HepG2 (cell line): ENCODE measurements at regions not wholly inside any gene's neighbourhood (a gene's known extent, or its start where the extent isn't known, plus 50 kb on each side); places are given as distances from the start of the nearest gene placed in this dataset.

Experiments used
- ATM ChIP-seq: fragments of 450-650 bp; IDR thresholded peaks from 2 replicates; pipeline ENCODE4 v1.7.1; 2017; ENCODE audit warnings: mild to moderate bottlenecking, borderline replicate concordance
- EED ChIP-seq: sonication (generic); formaldehyde crosslinking; IDR thresholded peaks from 2 replicates; pipeline ENCODE4 v1.5.0; 2020; ENCODE audit warnings: mild to moderate bottlenecking, missing genetic modification reagents
- GATAD2A ChIP-seq: IDR thresholded peaks from 2 replicates; pipeline ENCODE4 v1.6.1; 2016
- KLF9 ChIP-seq: IDR thresholded peaks from 2 replicates; pipeline ENCODE4 v1.6.1; 2016; ENCODE audit warnings: low read depth
- NR1H2 ChIP-seq: sonication (generic); formaldehyde crosslinking; IDR thresholded peaks from 2 replicates; pipeline ENCODE4 v1.8.1; 2022; ENCODE audit warnings: low read depth, missing genetic modification reagents, borderline replicate concordance
- RFXAP ChIP-seq: sonication (generic); formaldehyde crosslinking; IDR thresholded peaks from 2 replicates; pipeline ENCODE4 v1.4.0; 2020; ENCODE audit warnings: missing genetic modification reagents, borderline replicate concordance
- TGIF2 ChIP-seq: IDR thresholded peaks from 2 replicates; pipeline ENCODE4 v1.6.1; 2016; ENCODE audit warnings: control low read depth, missing compliant biosample characterization
- XBP1 ChIP-seq: sonication (generic); formaldehyde crosslinking; IDR thresholded peaks from 2 replicates; pipeline ENCODE4 v1.5.0; 2020; ENCODE audit warnings: missing genetic modification reagents
- ZNF180 ChIP-seq: sonication (generic); formaldehyde crosslinking; IDR thresholded peaks from 2 replicates; pipeline ENCODE4 v1.4.0; 2020; ENCODE audit warnings: low read depth, missing genetic modification reagents, borderline replicate concordance
- ZNF451 ChIP-seq: sonication (generic); formaldehyde crosslinking; IDR thresholded peaks from 2 replicates; pipeline ENCODE4 v1.5.0; 2020; ENCODE audit warnings: mild to moderate bottlenecking, missing genetic modification reagents
- ZNF772 ChIP-seq: sonication (generic); formaldehyde crosslinking; IDR thresholded peaks from 2 replicates; pipeline ENCODE4 v1.5.0; 2020; ENCODE audit warnings: mild to moderate bottlenecking, missing genetic modification reagents
- ZNF781 ChIP-seq: sonication (generic); formaldehyde crosslinking; IDR thresholded peaks from 2 replicates; pipeline ENCODE4 v1.5.1; 2020; ENCODE audit warnings: borderline replicate concordance, mild to moderate bottlenecking, missing genetic modification reagents; ENCODE audit errors: not compliant biosample characterization
- ZZZ3 ChIP-seq: sonication (generic); formaldehyde crosslinking; IDR thresholded peaks from 2 replicates; pipeline ENCODE4 v1.4.0; 2020; ENCODE audit warnings: missing genetic modification reagents, mild to moderate bottlenecking, borderline replicate concordance
- TF ChIP-seq, protein P1 (sequence below), 2 experiments: sonication (generic) in 1 of 2; formaldehyde crosslinking in 1 of 2; IDR thresholded peaks; 2 replicates each; pipeline versions ENCODE4 v1.4.0 to v1.6.1; 2018 to 2020; ENCODE audit warnings: missing genetic modification reagents in 2 of 2, borderline replicate concordance in 1 of 2, low read depth in 1 of 2, mild to moderate bottlenecking in 1 of 2, missing biosample characterization in 1 of 2
- TF ChIP-seq, protein P2 (sequence below): sonication (generic); formaldehyde crosslinking; IDR thresholded peaks from 2 replicates; pipeline ENCODE4 v1.5.1; 2020; ENCODE audit warnings: missing genetic modification reagents, mild to moderate bottlenecking, borderline replicate concordance
- TF ChIP-seq, protein P3 (sequence below): sonication (generic); formaldehyde crosslinking; IDR thresholded peaks from 2 replicates; pipeline ENCODE4 v1.5.0; 2020; ENCODE audit warnings: mild to moderate bottlenecking, missing genetic modification reagents
- TF ChIP-seq, protein P4 (sequence below): sonication (generic); formaldehyde crosslinking; IDR thresholded peaks from 2 replicates; pipeline ENCODE4 v1.4.0; 2020; ENCODE audit warnings: mild to moderate bottlenecking, missing genetic modification reagents, borderline replicate concordance

DNA sequence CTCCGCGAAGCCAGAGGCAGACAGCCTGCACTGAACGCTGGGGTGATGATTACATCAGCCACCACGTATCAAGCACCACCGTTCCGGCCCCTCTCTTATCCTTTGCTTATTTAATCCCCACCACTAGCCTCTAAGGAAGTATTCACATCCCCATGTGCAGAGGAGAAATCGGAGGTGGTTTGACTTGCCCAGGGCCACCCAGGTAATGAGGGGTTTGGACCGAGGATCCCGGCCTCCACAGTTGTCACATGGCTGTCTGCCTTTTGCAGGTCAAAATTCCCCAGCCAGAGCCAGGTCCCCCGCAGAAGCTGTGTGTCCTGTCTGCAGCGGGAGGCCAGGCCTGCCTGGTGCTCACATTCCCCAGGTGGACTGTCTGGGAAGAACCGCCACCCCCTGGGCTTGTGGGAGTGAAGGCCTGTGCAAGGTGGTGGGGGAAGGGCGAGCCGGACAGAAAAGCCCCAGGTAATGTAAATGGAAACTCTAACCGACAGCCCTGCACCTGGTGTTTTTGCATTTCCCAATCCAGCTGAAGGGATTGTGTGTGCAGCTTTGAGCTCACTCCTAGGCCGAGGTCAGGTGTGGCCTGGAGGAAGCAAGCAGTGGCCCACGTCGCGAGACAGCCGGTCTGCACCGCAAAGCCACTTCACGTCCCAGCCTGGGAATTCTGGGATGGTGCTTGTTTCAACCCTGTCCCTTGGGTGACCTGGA is 108.5 kb upstream of the ID2 start (continued):
- TF ChIP-seq EED (CRISPR knock-in tag) = no peak
- TF ChIP-seq KLF9 (CRISPR knock-in tag) = no peak
- TF ChIP-seq GATAD2A (CRISPR knock-in tag) = no peak
- TF ChIP-seq, protein P1, sequence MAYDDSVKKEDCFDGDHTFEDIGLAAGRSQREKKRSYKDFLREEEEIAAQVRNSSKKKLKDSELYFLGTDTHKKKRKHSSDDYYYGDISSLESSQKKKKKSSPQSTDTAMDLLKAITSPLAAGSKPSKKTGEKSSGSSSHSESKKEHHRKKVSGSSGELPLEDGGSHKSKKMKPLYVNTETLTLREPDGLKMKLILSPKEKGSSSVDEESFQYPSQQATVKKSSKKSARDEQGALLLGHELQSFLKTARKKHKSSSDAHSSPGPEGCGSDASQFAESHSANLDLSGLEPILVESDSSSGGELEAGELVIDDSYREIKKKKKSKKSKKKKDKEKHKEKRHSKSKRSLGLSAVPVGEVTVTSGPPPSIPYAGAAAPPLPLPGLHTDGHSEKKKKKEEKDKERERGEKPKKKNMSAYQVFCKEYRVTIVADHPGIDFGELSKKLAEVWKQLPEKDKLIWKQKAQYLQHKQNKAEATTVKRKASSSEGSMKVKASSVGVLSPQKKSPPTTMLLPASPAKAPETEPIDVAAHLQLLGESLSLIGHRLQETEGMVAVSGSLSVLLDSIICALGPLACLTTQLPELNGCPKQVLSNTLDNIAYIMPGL (CRISPR knock-in tag; IDR thresholded peaks at IDR 0.05; ENCODE audit: borderline replicate concordance in 1 of 2, low read depth in 1 of 2) = no peak; a peak in 1 of 4 replicates
- no peak for TF ChIP-seq XBP1 (CRISPR knock-in tag)
- TF ChIP-seq ZZZ3 (CRISPR knock-in tag) = no peak
- TF ChIP-seq ZNF781 (CRISPR knock-in tag) = peak; percentile 41
- TF ChIP-seq NR1H2 (CRISPR knock-in tag) = no peak
- TF ChIP-seq ZNF772 = no peak; the same call in 1 of the 2 replicates
- TF ChIP-seq, protein P2, sequence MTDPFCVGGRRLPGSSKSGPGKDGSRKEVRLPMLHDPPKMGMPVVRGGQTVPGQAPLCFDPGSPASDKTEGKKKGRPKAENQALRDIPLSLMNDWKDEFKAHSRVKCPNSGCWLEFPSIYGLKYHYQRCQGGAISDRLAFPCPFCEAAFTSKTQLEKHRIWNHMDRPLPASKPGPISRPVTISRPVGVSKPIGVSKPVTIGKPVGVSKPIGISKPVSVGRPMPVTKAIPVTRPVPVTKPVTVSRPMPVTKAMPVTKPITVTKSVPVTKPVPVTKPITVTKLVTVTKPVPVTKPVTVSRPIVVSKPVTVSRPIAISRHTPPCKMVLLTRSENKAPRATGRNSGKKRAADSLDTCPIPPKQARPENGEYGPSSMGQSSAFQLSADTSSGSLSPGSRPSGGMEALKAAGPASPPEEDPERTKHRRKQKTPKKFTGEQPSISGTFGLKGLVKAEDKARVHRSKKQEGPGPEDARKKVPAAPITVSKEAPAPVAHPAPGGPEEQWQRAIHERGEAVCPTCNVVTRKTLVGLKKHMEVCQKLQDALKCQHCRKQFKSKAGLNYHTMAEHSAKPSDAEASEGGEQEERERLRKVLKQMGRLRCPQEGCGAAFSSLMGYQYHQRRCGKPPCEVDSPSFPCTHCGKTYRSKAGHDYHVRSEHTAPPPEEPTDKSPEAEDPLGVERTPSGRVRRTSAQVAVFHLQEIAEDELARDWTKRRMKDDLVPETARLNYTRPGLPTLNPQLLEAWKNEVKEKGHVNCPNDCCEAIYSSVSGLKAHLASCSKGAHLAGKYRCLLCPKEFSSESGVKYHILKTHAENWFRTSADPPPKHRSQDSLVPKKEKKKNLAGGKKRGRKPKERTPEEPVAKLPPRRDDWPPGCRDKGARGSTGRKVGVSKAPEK (CRISPR knock-in tag) = peak; percentile 72; the same call in 1 of the 2 replicates
- TF ChIP-seq, protein P3, sequence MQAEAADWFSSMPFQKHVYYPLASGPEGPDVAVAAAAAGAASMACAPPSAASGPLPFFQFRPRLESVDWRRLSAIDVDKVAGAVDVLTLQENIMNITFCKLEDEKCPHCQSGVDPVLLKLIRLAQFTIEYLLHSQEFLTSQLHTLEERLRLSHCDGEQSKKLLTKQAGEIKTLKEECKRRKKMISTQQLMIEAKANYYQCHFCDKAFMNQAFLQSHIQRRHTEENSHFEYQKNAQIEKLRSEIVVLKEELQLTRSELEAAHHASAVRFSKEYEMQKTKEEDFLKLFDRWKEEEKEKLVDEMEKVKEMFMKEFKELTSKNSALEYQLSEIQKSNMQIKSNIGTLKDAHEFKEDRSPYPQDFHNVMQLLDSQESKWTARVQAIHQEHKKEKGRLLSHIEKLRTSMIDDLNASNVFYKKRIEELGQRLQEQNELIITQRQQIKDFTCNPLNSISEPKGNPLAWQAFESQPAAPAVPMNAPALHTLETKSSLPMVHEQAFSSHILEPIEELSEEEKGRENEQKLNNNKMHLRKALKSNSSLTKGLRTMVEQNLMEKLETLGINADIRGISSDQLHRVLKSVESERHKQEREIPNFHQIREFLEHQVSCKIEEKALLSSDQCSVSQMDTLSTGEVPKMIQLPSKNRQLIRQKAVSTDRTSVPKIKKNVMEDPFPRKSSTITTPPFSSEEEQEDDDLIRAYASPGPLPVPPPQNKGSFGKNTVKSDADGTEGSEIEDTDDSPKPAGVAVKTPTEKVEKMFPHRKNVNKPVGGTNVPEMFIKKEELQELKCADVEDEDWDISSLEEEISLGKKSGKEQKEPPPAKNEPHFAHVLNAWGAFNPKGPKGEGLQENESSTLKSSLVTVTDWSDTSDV (CRISPR knock-in tag) = no peak
- peak; percentile 19; the same call in 1 of the 2 replicates for TF ChIP-seq TGIF2 (CRISPR knock-in tag)
- TF ChIP-seq ZNF451 (CRISPR knock-in tag) = no peak
- TF ChIP-seq ATM = no peak
- no peak for TF ChIP-seq ZNF180 (CRISPR knock-in tag)
- no peak for TF ChIP-seq RFXAP
- TF ChIP-seq, protein P4, sequence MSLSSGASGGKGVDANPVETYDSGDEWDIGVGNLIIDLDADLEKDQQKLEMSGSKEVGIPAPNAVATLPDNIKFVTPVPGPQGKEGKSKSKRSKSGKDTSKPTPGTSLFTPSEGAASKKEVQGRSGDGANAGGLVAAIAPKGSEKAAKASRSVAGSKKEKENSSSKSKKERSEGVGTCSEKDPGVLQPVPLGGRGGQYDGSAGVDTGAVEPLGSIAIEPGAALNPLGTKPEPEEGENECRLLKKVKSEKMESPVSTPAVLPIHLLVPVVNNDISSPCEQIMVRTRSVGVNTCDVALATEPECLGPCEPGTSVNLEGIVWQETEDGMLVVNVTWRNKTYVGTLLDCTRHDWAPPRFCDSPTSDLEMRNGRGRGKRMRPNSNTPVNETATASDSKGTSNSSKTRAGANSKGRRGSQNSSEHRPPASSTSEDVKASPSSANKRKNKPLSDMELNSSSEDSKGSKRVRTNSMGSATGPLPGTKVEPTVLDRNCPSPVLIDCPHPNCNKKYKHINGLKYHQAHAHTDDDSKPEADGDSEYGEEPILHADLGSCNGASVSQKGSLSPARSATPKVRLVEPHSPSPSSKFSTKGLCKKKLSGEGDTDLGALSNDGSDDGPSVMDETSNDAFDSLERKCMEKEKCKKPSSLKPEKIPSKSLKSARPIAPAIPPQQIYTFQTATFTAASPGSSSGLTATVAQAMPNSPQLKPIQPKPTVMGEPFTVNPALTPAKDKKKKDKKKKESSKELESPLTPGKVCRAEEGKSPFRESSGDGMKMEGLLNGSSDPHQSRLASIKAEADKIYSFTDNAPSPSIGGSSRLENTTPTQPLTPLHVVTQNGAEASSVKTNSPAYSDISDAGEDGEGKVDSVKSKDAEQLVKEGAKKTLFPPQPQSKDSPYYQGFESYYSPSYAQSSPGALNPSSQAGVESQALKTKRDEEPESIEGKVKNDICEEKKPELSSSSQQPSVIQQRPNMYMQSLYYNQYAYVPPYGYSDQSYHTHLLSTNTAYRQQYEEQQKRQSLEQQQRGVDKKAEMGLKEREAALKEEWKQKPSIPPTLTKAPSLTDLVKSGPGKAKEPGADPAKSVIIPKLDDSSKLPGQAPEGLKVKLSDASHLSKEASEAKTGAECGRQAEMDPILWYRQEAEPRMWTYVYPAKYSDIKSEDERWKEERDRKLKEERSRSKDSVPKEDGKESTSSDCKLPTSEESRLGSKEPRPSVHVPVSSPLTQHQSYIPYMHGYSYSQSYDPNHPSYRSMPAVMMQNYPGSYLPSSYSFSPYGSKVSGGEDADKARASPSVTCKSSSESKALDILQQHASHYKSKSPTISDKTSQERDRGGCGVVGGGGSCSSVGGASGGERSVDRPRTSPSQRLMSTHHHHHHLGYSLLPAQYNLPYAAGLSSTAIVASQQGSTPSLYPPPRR (CRISPR knock-in tag) = no peak; the same call in none of the 2 replicates
